Type B pancreatic cell (in vitro differentiated cells): ENCODE measurements at regions not wholly inside any gene's neighbourhood (a gene's known extent, or its start where the extent isn't known, plus 50 kb on each side); places are given as distances from the start of the nearest gene placed in this dataset.

Experiments
- DNase-seq: peaks from one replicate; pipeline ENCODE4 v3.0.0; 2021; ENCODE audit warnings: mixed read lengths; ENCODE audit not compliant: unreplicated experiment; ENCODE audit errors: extremely low spot score
- H3K27ac Mint-ChIP-seq: 2 replicates; pipeline ENCODE4 v1.8.0; 2021; ENCODE audit warnings: mild to moderate bottlenecking, mixed read lengths
- H3K27me3 Mint-ChIP-seq: 2 replicates; pipeline ENCODE4 v1.8.0; 2021; ENCODE audit warnings: mixed read lengths
- H3K36me3 Mint-ChIP-seq: 2 replicates; pipeline ENCODE4 v1.8.0; 2021; ENCODE audit warnings: mixed read lengths
- H3K4me1 Mint-ChIP-seq: one replicate; pipeline ENCODE4 v1.8.0; 2021; ENCODE audit warnings: mixed read lengths; ENCODE audit not compliant: unreplicated experiment
- H3K4me3 Mint-ChIP-seq: 2 replicates; pipeline ENCODE4 v1.8.0; 2021; ENCODE audit warnings: mild to moderate bottlenecking, mixed read lengths
- H3K9me3 Mint-ChIP-seq: 2 replicates; pipeline ENCODE4 v1.8.0; 2021; ENCODE audit warnings: mixed read lengths
- TF ChIP-seq, protein P1 (sequence below): fragments of 200-600 bp; sonication (generic); conservative IDR thresholded peaks from 2 replicates; pipeline ENCODE4 v1.5.0; 2021; ENCODE audit warnings: antibody characterized with exemption, mild to moderate bottlenecking

DNA sequence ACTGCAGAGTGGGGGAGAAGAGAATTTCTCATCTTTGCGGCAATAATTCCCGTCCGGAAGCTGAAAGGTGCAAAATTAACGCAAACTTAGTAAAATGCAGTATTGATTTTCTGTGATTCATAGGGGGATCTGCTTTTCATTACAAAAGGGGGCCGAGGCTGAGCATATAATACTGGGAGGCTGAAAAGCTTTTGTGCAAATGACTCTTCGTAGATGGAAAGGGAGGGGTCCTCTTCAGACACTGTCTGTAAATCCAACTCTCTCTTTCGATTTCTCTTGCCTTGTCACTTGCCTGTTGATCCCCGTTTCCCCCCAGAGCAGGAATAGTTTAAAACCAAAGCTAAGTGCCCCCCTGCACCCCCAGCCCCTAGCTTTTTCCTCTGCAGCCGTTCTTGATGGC is 258.2 kb downstream of the VRK1 start:
- H3K4me3 Mint-ChIP-seq: no peak overlapping the region
- no peak overlapping the region for H3K27ac Mint-ChIP-seq
- TF ChIP-seq, protein P1, sequence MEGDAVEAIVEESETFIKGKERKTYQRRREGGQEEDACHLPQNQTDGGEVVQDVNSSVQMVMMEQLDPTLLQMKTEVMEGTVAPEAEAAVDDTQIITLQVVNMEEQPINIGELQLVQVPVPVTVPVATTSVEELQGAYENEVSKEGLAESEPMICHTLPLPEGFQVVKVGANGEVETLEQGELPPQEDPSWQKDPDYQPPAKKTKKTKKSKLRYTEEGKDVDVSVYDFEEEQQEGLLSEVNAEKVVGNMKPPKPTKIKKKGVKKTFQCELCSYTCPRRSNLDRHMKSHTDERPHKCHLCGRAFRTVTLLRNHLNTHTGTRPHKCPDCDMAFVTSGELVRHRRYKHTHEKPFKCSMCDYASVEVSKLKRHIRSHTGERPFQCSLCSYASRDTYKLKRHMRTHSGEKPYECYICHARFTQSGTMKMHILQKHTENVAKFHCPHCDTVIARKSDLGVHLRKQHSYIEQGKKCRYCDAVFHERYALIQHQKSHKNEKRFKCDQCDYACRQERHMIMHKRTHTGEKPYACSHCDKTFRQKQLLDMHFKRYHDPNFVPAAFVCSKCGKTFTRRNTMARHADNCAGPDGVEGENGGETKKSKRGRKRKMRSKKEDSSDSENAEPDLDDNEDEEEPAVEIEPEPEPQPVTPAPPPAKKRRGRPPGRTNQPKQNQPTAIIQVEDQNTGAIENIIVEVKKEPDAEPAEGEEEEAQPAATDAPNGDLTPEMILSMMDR: no peak
- peaks cover 15% of the 10 kb centered on the region for H3K4me1 Mint-ChIP-seq
- H3K36me3 Mint-ChIP-seq: no peaks in the 10 kb centered on the region
- no peak for DNase-seq
- no peaks in the 10 kb centered on the region for H3K9me3 Mint-ChIP-seq
- peaks cover 23% of the 10 kb centered on the region for H3K27me3 Mint-ChIP-seq

DNA sequence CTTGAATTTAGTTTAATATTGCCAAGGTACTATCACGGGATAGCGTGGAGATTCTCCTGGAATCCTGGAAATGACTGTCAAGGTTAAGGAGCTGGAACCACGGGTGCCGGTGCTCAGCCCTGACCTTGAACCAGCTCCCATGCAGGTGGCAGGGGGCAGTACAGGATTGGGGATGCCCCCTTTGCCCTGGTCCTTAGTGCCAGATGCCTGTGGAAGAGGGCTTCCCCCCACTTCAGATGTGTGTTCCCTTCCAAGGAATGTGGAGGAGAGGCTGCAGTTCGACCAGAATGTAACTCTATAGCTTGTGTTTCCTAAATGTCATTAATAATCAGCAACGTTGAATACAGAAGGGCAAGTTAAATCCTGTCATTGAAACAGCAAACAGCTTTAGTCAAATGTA is 258.9 kb downstream of the VRK1 start:
- Mint-ChIP-seq H3K27ac (no peak overlapping the region), H3K27me3 (peaks cover 21% of the 10 kb centered on the region), H3K4me3 (no peak overlapping the region), H3K4me1 (peaks cover 15% of the 10 kb centered on the region), H3K36me3 (no peaks in the 10 kb centered on the region), H3K9me3 (no peaks in the 10 kb centered on the region)
- DNase-seq: no peak
- TF ChIP-seq, protein P1: peak; percentile 6

DNA sequence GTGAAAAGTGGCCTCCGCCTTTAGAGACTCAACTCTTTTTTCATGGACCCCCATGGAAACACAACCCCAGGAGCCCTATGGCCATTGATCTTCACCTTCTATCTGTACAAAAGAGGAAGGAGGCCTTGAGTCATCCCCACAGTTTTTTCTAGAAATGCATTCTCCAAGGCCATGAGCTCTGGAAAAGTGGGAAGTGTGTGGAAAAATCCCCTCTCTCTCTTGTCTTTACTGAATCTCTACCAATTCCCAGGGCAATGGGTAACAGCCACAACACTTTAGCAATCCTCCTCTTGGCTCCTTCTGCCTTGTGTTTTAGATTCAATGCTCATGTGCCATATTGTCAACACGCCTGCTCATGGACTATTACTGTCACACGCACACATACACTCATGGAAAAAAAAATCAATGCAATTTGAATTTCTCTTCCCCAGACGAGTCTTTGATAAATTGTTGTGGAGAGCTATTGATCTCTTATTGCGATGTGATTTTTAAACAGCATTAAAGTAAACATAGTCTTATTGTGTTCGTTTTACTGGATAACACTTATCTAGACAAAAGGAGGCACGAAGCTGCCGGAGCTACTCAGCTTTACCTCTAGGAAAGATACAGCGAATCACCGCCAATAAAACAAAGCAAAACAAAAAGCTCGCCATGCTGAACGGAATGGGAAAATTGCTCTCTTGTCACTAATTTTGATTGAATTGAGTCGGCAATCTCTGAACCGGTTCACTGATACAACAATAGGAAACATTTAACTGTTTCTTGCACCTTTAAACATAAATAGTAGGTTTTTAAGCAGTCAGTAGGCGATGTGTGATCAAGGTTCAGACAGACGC is 260.3 kb downstream of the VRK1 start:
- TF ChIP-seq, protein P1: no peak
- Mint-ChIP-seq H3K27me3 (peaks cover 23% of the 10 kb centered on the region), H3K9me3 (no peaks in the 10 kb centered on the region), H3K36me3 (no peaks in the 10 kb centered on the region), H3K27ac (no peak overlapping the region), H3K4me3 (no peak overlapping the region), H3K4me1 (peaks cover 15% of the 10 kb centered on the region)
- no peak for DNase-seq

DNA sequence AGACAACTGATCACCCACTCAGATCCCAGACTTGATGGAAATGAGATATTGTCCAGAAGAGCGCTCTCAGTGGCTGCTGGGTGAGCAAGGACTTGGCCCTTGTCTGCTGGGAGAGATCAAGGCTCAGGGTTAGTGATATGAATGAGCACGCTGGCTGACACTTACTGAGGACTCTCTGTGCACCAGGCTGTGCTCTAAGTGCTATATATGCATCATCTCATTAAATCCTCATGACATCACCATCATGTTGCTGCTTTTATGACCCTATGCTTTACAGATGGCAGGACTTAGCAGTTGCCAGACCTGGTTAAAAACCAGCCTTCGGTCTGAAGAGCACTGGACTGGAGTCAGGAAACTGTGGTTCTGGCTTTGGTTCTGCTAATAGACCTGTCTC is 260.9 kb downstream of the VRK1 start:
- Mint-ChIP-seq H3K4me3 (no peak overlapping the region), H3K27me3 (peaks cover 23% of the 10 kb centered on the region), H3K36me3 (no peaks in the 10 kb centered on the region), H3K27ac (no peak overlapping the region), H3K4me1 (peaks cover 15% of the 10 kb centered on the region), H3K9me3 (no peaks in the 10 kb centered on the region)
- DNase-seq: no peak
- TF ChIP-seq, protein P1: no peak

DNA sequence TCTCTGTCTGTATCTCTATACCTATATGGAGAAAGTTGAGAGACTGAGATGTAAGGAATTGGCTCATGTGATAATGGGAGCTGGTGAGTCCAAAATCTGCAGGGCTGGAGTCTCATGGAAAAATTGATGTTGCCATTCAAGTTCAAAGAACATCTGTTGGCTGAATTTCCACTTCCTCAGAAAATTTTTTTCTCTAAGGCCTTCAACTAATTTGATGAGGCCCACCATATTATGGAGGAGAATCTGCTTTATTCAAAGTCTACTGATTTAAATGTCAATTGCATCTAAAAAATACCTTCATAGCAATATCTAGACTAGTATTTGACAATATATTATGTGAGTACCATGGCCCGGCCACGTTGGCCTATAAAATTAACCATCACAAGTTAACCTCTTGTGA is 261.4 kb downstream of the VRK1 start:
- Mint-ChIP-seq H3K4me3 (no peak overlapping the region), H3K9me3 (no peaks in the 10 kb centered on the region), H3K4me1 (peaks cover 15% of the 10 kb centered on the region), H3K36me3 (no peaks in the 10 kb centered on the region), H3K27ac (no peak overlapping the region), H3K27me3 (peaks cover 22% of the 10 kb centered on the region)
- DNase-seq: no peak
- TF ChIP-seq, protein P1: no peak
